IPS-20b (cell line): ENCODE measurements at regions not wholly inside any gene's neighbourhood (a gene's known extent, or its start where the extent isn't known, plus 50 kb on each side); places are given as distances from the start of the nearest gene placed in this dataset.

Experiments used
- H3K27ac ChIP-seq: one replicate; pipeline ENCODE4 v1.5.1; 2013; ENCODE audit warnings: low read length
- H3K27me3 ChIP-seq: 2 replicates; pipeline ENCODE4 v1.6.1; 2013; ENCODE audit warnings: mild to moderate bottlenecking, low read length, inconsistent platforms; ENCODE audit not compliant: insufficient read depth
- H3K36me3 ChIP-seq: 2 replicates; pipeline ENCODE4 v1.6.1; 2013; ENCODE audit warnings: low read depth, mild to moderate bottlenecking, inconsistent platforms, low read length, moderate library complexity; ENCODE audit not compliant: insufficient read depth
- H3K4me1 ChIP-seq: 2 replicates; pipeline ENCODE4 v1.6.1; 2013; ENCODE audit warnings: mild to moderate bottlenecking, control low read depth, inconsistent platforms, low read length, moderate library complexity; ENCODE audit not compliant: insufficient read depth
- H3K4me3 ChIP-seq: 2 replicates; pipeline ENCODE4 v1.5.1; 2013; ENCODE audit warnings: mild to moderate bottlenecking, low read length, inconsistent platforms
- H3K9ac ChIP-seq: 2 replicates; pipeline ENCODE4 v1.6.1; 2013; ENCODE audit warnings: low read depth, mild to moderate bottlenecking, inconsistent platforms, low read length, moderate library complexity
- H3K9me3 ChIP-seq: 2 replicates; pipeline ENCODE4 v1.6.1; 2013; ENCODE audit warnings: mild to moderate bottlenecking, low read depth, low read length, inconsistent platforms; ENCODE audit not compliant: insufficient read depth

DNA sequence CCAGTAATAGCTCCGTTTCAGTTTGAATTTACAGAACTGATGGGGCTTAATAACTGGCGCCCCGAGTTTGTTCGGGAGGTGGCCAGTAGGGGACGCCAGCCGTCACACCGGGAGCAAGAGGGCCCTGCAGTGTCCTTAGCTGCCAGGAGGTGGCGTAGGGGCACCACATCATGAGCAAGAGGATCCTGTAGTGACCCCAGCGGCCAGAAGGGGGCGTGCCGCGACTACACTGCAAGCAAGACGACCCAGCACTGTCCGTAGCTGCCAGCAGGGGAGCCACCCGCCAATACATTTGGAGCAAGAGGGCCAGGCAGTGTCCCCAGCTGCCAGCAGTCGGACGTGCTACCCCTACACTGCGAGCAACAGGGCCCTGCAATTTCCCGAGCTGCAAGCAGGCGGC is 663.7 kb upstream of the B3GAT1 start:
- Histone ChIP-seq H3K27ac (no peak overlapping the region), H3K4me3 (no peak overlapping the region), H3K4me1 (no peaks in the 10 kb centered on the region)

DNA sequence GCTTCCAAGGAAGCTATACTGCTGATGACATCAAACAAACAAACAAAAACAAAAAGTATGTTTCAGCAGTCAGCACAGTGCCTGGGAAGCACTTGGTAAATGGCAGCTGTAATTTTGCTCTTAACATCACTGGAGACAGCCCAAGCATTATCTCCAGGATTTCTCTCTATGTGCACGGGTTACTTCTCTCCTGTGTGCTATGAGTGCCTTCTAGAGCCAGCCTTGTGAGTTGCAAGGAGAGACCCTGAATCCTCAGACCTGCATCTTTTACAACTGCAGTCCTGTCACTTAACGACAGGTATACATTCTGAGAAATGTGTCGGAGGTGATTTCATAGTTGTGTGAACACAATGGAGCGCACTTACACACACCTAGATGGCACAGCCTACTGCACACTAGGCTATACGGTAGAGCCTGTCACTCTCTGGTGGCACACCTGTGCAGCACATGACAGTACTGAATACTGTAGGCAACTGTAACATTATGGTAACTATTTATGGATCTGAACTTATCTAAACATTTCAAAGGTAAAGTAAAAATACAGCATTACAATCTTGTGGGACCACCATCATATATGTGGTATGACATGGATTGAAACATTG is 662.5 kb upstream of the B3GAT1 start:
- Histone ChIP-seq H3K36me3 (no peaks in the 10 kb centered on the region), H3K4me3 (no peak overlapping the region), H3K9me3 (peaks cover 15% of the 10 kb centered on the region), H3K27ac (no peak overlapping the region), H3K9ac (no peak overlapping the region), H3K4me1 (no peaks in the 10 kb centered on the region), H3K27me3 (no peaks in the 10 kb centered on the region)

More for the DNA sequence above, 663.7 kb upstream of the B3GAT1 start:
- no peaks in the 10 kb centered on the region for H3K36me3 ChIP-seq
- H3K9me3 ChIP-seq: peaks cover 15% of the 10 kb centered on the region
- no peaks in the 10 kb centered on the region for H3K27me3 ChIP-seq
- H3K9ac ChIP-seq: no peak overlapping the region

DNA sequence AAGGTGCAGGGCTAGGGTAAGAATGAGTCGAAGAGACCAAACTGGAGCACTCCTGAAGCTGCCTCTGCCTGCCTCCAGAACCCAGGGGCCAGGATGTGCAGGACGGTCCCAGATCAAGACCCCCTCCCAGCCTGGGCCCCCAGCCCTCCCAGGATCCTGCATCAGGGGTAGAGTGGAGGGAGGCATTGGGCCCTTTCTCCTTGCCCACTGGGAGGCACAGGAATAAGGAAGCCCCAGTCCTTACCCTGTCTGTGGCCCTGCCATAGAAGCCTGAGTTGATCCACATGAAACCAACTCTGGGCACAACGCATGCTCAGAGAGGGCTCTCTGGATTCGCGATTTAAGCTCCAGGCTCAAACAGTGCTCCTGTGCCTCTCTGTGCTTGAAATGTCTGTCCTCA is 661.8 kb upstream of the B3GAT1 start:
- H3K9ac ChIP-seq: no peak overlapping the region

DNA sequence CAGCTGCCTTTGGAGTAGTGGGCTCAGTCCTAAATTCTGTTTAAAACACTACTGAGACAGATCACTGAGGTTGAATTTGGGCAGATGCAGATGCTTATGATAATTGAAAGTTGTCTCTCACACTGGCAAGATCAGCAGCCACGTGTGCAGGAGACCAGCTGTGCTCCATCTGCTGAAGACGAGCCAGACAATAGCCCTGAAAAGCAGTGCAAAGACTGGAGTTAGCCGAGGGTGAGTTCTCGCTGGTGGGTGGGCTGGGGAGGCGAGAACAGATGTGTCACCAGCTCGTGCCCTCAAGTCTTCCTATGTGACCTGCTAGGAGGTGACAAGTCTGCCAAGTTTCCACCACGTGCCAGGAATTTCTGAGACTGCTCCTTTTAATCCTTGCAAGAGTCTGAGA is 661.3 kb upstream of the B3GAT1 start:
- no peaks in the 10 kb centered on the region for H3K4me1 ChIP-seq
- H3K9me3 ChIP-seq: peaks cover 15% of the 10 kb centered on the region
- H3K4me3 ChIP-seq: no peak overlapping the region
- no peak overlapping the region for H3K27ac ChIP-seq
- H3K9ac ChIP-seq: no peak overlapping the region
- no peaks in the 10 kb centered on the region for H3K27me3 ChIP-seq
- no peaks in the 10 kb centered on the region for H3K36me3 ChIP-seq

More for the DNA sequence above, 661.8 kb upstream of the B3GAT1 start:
- Histone ChIP-seq H3K4me1 (no peaks in the 10 kb centered on the region), H3K27me3 (no peaks in the 10 kb centered on the region), H3K27ac (no peak overlapping the region), H3K36me3 (no peaks in the 10 kb centered on the region), H3K9me3 (peaks cover 15% of the 10 kb centered on the region), H3K4me3 (no peak overlapping the region)

DNA sequence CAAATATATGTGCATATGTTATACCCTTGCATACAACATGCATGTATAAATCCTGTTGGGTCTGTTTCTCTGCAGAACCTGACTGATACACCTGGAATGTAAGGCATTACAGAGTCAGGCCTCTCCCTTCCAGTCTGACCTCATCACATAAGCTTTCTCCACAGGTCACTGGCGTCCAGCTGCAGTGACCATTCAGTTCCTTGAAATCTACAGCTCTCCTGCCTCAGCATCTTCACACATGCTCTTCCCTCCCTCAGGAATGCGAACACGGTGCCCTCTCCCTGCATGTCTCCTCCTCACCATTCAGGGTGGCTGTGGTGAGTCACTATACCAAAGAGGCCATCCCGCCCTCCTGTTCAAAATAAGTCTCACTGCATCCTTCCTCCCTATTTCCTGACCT is 657.8 kb upstream of the B3GAT1 start:
- Histone ChIP-seq H3K27me3 (no peaks in the 10 kb centered on the region), H3K4me3 (no peak overlapping the region), H3K9ac (no peak overlapping the region), H3K9me3 (peaks cover 5% of the 10 kb centered on the region), H3K36me3 (no peaks in the 10 kb centered on the region), H3K4me1 (no peaks in the 10 kb centered on the region), H3K27ac (no peak overlapping the region)

DNA sequence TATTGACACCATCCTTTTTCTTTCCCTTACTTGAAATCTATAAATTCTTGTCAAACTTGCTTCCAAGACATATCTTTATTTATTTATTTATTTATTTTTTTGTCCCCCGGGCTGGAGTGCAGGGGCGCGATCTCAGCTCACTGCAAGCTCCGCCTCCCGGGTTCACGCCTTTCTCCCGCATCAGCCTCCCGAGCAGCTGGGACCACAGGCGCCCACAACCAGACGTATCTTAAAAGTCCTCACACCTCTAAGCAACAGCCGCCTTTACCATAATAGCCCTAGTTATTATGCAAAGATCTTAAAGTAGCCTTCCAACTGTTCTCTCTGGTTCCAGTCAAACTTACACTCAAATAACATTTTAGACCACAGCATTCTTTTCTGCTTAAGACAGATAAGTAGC is 657.0 kb upstream of the B3GAT1 start:
- H3K27ac ChIP-seq: no peak overlapping the region
- no peaks in the 10 kb centered on the region for H3K36me3 ChIP-seq
- no peak overlapping the region for H3K9ac ChIP-seq
- H3K4me3 ChIP-seq: no peak overlapping the region
- no peaks in the 10 kb centered on the region for H3K9me3 ChIP-seq
- no peaks in the 10 kb centered on the region for H3K27me3 ChIP-seq
- H3K4me1 ChIP-seq: no peaks in the 10 kb centered on the region

DNA sequence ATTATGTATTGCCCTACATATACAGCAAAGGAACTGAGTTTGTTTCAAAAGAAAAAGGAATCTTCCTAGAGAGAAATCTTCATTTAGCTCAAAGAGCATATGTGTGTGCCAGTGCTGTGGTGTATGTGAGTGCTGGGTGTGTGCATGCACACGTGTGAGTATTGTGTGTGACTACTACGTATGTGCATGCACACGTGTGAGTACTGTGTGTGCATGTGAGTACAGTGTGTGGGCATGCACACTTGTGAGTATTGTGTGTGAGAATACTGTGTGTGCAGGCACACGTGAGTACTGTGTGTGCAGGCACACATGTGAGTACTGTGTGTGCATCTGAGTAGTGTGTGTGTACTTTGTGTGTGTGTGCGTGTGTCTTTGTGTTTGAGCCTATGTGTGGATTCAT is 651.0 kb upstream of the B3GAT1 start:
- Histone ChIP-seq H3K9ac (no peak overlapping the region), H3K4me1 (no peaks in the 10 kb centered on the region), H3K36me3 (no peaks in the 10 kb centered on the region), H3K9me3 (no peaks in the 10 kb centered on the region), H3K27me3 (no peaks in the 10 kb centered on the region), H3K27ac (no peak overlapping the region), H3K4me3 (no peak overlapping the region)

DNA sequence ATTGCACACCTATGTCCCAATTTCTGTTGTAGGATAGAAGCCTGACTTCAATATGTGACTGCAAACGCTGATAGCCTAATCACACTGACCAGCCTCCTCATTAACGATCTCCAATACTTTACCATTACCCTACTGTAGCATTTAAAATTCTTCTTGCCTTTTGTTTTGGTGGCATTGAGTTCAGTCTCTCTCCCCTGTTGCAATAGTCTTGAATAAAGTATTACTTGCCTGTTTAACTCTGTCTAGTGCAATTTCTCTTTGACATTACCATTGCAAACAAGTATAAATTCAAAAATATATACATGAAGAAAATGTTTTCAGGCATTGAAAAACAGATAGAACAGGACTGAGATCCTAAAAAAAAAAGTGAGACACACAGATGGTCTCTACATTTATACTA is 649.1 kb upstream of the B3GAT1 start:
- no peaks in the 10 kb centered on the region for H3K27me3 ChIP-seq
- no peak overlapping the region for H3K4me3 ChIP-seq
- H3K36me3 ChIP-seq: no peaks in the 10 kb centered on the region
- H3K9ac ChIP-seq: no peak overlapping the region
- no peak overlapping the region for H3K27ac ChIP-seq
- no peaks in the 10 kb centered on the region for H3K9me3 ChIP-seq
- H3K4me1 ChIP-seq: no peaks in the 10 kb centered on the region

DNA sequence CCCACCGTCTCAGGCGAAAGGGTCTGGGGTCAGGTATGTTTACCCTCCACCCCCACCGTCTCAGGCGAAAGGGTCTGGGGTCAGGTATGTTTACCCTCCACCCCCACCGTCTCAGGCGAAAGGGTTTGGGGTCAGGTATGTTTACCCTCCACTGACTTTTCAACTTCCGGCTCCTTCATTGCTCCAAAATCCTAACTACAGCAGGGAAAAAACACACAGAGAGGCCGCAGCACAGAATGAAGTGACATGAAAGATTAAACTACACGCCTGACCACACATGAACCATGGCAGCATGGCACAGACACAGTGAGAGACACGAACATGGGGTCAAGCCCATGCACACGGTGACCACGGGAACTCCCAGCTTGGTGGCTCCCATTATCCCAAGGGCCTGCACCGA is 634.9 kb upstream of the B3GAT1 start:
- H3K36me3 ChIP-seq: no peaks in the 10 kb centered on the region
- no peak overlapping the region for H3K4me3 ChIP-seq
- no peak overlapping the region for H3K9ac ChIP-seq
- no peak overlapping the region for H3K27ac ChIP-seq
- no peaks in the 10 kb centered on the region; the same call in 1 of the 2 replicates for H3K27me3 ChIP-seq
- H3K4me1 ChIP-seq: no peaks in the 10 kb centered on the region; the same call in none of the 2 replicates
- no peaks in the 10 kb centered on the region for H3K9me3 ChIP-seq

DNA sequence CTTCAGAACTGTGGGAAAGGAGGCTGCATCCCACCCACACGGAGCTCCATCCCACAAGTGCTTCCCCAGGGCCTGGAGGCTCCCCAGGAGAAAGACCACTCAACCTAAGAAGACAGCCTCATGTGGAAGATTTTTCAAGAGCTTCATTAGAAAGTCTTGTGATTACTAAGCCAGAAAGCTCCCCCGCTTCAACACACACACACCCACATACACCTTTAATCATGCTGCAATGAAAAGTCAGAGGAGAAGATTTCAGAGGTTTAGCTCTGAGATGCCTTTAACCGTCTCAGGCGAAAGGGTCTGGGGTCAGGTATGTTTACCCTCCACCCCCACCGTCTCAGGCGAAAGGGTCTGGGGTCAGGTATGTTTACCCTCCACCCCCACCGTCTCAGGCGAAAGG is 634.5 kb upstream of the B3GAT1 start:
- H3K36me3 ChIP-seq: no peaks in the 10 kb centered on the region
- no peak overlapping the region for H3K4me3 ChIP-seq
- no peak overlapping the region for H3K9ac ChIP-seq
- H3K27me3 ChIP-seq: no peaks in the 10 kb centered on the region; the same call in 1 of the 2 replicates
- no peak overlapping the region for H3K27ac ChIP-seq
- H3K4me1 ChIP-seq: no peaks in the 10 kb centered on the region; the same call in none of the 2 replicates
- no peaks in the 10 kb centered on the region for H3K9me3 ChIP-seq

DNA sequence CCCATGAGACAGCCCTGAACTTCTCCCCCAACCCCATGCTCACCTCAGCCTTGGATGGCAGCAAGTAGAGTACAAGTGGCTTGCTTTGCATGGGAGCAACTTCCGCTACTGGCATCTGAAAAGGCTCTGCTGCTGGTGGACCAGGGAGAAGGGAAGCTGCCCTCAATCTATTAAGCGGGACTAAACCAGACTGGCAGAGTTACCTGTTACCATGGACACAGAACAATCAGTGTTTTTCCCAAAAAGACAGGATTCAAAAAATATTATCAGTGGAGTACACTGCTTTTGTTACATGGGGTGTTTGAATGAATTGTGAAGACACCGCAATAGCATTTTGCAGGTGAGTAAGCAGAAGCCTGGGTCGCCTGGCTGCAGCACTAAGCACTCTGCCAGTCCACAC is 631.4 kb upstream of the B3GAT1 start:
- Histone ChIP-seq H3K27ac (no peak overlapping the region), H3K9me3 (no peaks in the 10 kb centered on the region), H3K9ac (no peak overlapping the region), H3K4me3 (no peak overlapping the region), H3K36me3 (no peaks in the 10 kb centered on the region), H3K27me3 (no peaks in the 10 kb centered on the region; the same call in 1 of the 2 replicates), H3K4me1 (no peaks in the 10 kb centered on the region; the same call in none of the 2 replicates)

DNA sequence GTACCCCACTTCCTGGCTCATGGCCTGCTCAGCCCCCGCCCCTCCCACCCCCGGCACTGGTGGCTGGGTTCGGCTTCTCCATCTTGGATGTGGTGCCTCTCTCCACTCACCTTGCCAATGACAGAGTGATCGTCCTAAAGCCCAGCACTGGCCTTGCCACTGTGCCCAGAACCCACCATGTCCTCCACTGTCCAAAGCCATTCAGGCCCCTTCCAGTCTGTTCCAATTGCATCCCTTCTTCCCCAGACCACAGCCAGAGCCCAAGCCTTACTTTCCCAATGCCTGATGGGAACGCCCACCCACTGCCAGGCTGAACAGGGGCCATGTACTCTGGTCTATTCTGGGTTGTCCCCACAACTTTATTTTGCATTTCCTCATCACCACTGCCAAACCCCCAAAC is 625.8 kb upstream of the B3GAT1 start:
- no peak overlapping the region for H3K27ac ChIP-seq
- H3K9me3 ChIP-seq: no peaks in the 10 kb centered on the region
- no peaks in the 10 kb centered on the region for H3K36me3 ChIP-seq
- no peak overlapping the region for H3K9ac ChIP-seq
- H3K4me3 ChIP-seq: no peak overlapping the region
- H3K27me3 ChIP-seq: peaks cover 2% of the 10 kb centered on the region; the same call in 1 of the 2 replicates
- H3K4me1 ChIP-seq: peaks cover 5% of the 10 kb centered on the region; the same call in 1 of the 2 replicates
